CD1c-positive myeloid dendritic cell (primary cell): ENCODE measurements at regions not wholly inside any gene's neighbourhood (a gene's known extent, or its start where the extent isn't known, plus 50 kb on each side); places are given as distances from the start of the nearest gene placed in this dataset.
"Not testable (repeated sequence)": the region's sequence is repeated elsewhere in the genome, so short reads cannot be mapped to it uniquely, and the experiment has no call there.

ENCODE experiments used
- DNase-seq: peaks from one replicate; pipeline ENCODE4 v3.0.0-alpha.2; 2016; ENCODE audit errors: extremely low spot score

DNA sequence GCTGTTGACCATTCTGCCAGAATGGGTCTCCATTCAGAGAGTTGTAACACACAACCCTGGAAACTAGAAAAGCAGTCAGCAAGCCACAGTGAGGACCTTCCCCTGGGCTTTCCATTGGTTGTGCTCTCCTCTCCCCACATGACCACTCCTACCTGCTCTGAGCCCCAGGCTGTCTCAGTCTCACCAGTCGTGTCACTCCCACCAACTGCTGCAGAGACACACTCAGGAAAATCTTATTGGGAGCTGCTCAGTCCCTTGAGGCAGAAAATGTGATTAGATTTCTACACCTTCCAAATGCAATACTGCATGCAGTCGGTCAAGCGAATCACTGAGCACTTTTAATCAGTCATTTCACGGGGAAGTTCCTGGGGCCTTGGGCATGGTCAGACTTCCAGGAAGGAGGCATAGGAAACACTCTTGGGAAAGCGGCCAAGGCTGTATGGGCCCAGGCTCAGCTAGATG lies 284.2 kb upstream of the NMUR2 start:
- DNase-seq: no peak

DNA sequence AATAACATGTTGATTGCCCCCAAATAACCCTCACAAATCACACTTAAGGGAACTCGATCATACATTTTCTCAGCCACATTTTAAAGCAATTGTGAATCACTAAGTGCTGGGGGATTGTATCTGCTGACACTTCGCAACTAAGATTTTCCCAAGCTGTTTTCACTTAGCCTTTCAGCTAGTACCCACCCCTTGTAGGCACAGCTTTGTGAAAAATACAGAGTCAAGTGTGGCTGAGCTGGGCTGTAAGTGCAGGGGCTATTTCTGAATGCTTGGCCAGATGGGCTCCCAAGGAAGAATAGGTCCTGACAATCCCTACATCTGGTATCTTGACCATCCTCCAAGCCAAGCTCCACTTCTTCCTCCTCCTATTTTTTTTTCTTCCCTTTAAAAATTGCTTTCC lies 289.2 kb upstream of the NMUR2 start:
- no peak for DNase-seq

DNA sequence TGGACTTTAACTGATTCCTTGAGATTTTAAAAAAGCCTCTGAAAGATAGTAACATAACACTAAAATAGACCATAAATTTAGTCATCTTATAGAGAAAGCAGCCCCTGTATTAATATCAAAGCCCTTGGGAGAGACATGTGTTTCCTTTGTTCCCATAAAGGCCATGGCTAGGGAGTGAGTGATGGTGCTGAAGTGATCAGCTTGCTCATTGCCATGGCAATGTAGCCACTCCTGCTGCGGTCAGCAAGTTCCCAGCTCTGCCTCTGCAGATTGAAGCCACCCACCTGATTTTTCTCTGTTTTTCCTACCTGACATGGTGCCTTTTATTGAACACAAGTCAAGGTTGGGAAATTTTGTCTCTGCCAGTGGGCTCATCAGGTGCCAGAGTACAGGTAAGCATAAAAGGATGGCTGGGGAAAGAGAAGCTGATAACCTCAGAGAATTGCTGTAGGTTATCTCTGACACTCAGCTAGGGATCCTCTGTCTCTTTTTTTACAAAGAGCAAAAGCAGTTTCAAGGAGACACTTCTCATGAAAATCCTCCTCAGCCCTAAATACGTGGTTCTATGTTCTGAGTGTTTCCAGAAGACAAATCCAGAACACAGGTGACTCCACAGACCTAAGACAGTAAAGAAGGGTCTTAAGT lies 296.3 kb upstream of the NMUR2 start:
- DNase-seq: no peak

DNA sequence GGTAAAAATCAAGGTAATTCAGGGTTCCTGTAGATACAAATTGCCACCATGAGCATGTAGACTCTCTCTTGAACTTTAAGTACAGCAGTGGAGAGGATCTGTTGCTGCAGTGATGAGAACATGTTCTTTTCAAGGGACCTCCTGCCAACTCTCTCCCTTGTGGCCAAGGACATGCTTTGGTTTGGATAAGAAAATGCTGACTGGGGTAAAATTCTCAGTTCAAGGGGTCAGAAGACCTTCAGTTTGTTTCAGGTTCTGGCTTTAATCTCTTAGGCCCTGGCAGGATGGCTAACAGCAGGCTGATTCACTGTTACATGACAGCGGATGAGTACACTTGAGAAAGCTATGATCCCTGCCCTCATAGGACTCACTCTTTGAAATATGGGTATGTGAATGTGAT lies 299.2 kb upstream of the NMUR2 start:
- no peak for DNase-seq

DNA sequence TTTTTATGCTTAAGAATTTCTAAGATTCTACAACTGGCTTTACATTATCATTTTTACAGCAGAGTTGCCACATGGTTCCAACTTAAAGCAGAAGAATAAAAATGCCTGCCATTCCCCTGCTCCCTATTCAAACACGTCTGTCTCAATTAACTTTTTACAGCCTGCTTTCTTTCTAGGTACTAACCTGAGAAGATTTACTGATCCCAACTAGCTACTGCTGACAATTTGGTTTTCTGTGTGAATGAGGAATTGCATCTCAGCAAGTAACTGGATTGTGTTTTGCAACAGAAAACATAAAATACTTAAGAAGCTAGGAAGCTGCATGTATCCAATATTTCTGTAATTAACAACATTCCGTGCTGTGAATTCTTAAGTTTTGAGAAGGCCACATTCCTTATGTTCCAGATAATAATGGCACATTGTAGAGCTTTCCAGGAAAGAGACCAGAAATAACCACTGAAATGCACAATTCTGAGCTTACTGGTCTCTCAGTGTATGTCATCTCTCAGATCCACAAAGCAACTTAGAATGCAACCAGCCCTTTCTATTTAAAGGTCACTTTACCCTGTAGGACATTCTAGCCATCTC lies 306.8 kb upstream of the NMUR2 start:
- DNase-seq: no peak

DNA sequence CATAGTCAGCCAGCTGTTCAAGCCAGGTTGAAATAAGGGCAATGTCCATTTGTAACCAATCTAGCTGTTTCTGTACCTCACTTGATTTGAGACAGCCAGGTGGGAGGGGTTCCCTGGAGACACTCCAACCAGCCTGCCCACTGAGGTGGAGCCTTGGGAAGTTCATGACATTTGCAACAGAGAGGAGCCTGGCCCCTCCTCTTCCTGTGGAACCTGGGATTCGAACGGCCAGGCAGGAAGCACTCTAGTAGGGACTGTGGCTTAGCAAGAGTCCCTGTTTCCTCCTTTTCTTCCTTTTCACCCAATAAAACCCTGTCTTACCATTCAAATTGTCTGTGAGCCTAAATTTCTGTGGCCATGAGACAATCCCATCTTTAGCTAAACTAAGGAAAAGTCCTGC lies 312.3 kb upstream of the NMUR2 start:
- DNase-seq: no peak

DNA sequence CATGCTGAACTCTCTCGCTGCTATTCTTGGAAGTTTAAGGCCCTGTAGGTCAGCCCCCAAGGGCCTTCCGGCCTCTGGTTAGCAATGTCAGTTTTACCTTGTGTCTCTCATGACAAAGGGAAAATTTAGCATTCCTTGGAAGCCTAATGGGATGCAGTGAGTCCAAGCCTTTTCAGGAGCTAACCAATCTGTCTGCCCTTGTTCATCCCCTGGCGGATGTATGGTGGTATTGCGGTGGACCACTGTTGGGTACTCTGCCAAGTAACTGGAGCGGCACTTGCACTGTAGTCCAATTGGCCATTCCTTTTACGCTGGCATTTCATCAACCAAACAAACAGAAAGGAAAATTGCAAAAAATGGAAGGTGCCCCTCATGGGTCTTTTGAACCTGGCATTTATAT lies 318.4 kb upstream of the NMUR2 start:
- no peak for DNase-seq

DNA sequence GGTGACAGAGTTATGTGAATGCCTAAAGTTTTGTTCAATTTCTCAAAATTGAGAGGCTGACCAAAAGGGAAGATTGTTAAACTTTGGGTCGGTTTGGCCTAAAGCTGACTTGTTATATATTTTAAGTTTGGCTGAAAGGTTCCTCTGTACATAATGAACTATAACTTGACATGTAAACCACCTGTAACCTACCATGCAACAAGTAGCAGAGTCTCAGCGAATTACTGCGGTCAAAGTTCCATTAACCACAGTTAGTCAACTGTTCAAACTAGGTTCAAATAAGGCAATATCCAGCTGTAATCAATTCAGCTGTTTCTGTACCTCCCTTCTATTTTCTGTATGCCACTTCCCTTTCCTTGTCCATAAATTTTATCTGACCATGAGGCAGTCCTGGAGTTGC lies 325.1 kb upstream of the NMUR2 start:
- no peak for DNase-seq

DNA sequence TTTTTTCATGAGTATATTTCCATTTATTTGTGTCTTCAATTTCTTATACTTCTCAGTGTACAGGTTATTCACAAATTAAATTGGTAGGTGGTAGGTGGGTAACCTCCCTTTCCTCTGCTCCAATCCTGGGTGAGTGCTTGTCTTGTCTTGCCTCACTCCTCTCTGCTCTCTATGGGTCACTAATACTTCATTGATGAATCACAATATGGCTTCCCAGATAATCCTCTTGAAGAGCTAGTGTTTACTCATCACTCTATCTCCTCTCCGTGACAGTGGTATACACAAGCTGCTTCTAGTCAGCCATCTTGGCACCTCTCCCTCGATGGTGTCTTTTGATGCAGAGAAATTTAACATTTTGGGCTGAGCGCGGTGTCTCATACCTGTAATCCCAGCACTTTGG lies 331.8 kb upstream of the NMUR2 start:
- no peak for DNase-seq

DNA sequence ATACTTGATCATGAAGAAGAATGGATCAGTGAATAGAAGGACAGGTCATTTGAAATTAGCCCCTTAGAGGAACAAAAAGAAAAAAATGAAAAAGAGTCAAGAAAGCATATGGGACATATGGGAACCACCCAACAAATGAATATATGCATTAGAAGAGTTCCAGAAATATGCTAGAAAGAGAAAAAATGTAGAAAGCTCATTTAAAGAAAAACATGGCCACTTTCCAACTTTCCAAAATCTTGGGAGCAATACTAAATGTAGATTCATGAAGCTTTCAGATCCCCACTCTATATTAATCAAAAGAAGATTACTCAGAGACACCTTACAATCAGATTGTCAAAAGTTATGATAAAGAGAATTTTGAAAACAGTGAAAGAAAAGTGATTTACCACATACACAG lies 334.8 kb upstream of the NMUR2 start:
- no peak for DNase-seq

DNA sequence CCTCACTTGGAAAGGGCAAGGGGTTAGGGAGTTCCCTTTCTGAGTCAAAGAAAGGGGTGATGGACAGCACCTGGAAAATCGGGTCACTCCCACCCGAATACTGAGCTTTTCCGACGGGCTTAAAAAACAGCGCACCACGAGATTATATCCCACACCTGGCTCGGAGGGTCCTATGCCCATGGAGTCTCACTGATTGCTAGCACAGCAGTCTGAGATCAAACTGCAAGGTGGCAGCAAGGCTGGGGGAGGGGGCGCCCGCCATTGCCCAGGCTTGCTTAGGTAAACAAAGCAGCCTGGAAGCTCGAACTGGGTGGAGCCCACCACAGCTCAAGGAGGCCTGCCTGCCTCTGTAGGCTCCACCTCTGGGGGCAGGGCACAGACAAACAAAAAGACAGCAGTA lies 336.0 kb upstream of the NMUR2 start:
- not testable (repeated sequence) for DNase-seq

DNA sequence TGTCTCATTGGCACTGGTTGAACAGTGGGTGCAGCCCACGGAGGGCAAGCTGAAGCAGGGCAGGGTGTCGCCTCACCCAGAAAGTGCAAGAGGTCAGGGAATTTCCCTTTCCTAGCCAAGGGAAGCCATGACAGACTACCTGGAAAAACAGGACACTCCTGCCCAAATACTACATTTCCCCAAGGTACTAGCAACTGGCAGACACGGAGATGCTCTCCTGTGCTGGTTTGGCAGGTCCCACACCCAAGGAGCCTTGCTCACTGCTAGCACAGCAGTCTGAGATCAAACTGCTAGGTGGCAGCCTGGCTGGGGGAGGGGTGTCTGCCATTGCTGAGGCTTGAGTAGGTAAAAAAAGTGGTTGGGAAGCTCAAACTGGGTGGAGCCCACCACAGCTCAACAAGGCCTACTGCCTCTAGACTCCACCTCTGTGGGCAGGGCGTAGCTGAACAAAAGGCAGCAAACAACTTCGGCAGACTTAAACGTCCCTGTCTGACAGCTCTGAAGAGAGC lies 382.7 kb upstream of the NMUR2 start:
- not testable (repeated sequence) for DNase-seq

DNA sequence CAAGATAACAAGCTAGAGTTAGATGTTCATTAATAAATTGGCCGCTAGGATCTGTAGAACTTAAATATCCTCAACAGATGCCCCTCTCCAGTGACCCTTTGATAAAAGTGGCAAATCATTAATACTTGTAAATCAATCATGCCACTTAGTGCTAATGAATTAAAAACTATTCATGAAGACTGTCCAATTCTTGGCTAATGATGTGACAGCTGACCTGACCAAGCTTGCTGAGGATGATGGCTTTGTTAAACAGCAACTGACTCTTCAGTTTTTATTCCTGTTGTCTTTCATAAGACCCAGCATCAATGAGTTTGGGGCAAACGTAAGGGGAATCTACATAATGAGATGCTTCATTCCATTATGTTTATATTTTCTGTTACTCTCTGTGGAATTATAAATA lies 396.8 kb upstream of the NMUR2 start:
- DNase-seq: no peak

DNA sequence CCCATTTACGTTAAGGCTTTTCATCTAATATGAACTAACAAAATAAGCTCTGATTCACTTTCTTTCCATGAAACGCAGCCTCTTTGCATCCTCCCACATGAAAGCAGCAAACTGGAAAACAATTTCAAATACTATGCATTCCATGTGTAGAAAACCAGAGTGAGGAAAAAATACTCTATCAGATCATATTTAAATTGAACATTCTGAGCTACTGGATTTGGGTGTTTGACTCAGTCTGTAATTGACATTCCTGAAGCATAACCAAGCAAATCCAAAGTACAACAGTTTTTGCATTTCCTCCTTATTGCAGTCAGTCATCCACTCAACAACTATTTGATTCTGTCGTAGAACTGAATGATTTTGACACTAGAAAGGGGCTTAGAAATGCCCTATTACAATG lies 399.1 kb upstream of the NMUR2 start:
- no peak for DNase-seq

DNA sequence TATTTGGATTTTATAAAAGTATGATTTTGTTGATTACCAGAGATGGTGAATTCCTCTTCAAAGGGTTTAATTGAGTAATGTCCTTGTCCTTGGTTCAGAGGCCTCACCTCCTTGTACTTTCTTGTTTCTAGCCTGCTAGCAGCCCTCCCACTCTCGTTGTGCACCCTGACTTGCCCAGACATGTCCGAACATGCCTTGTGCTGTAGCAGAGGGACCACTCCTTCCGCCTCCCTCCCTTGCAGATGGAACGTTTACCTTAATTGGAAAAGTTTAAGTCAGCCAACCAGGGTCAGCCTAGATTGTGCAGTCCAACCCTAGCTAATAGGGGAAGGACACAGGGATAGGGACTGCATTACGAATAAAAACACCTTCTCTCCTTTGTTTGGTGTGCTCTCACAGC lies 406.9 kb upstream of the NMUR2 start:
- DNase-seq: no peak

DNA sequence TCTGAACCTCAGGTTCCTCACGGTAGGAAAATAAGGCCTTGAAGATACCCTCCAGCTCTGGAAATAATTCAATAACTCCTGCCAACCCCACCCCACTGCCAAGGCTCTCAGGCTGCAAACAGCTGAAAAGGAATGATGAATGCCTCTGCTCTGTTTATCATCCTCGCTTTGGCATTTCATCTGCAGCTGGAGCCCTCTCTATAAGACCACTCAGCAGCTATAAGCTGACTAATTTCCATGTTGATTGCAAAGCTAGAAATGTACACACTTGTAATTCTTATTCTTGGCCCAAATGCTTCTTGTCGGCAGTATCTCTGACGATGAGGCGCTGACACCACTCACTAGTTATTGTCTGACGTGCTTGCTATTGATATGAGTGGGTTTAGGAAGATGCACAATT lies 408.4 kb upstream of the NMUR2 start:
- no peak for DNase-seq

DNA sequence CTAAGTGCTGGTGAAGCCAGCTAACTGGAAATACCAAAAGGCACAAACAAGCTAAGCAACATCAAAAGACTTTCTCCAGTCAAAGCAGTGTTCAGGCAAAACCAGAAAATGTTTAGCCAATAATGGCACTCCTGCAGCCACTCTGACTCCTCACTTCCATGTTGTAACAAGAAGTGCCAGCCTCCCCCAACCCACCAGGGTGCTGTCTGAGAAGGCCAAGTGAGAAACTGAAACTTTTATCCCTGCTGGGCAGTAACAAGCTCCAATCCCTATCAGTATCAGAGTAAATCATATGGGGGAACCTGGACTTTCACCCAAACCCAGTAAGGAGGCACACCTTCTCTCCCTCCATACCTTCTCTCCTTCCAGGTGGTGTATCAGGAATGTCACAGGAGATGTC lies 414.8 kb upstream of the NMUR2 start:
- no peak for DNase-seq

DNA sequence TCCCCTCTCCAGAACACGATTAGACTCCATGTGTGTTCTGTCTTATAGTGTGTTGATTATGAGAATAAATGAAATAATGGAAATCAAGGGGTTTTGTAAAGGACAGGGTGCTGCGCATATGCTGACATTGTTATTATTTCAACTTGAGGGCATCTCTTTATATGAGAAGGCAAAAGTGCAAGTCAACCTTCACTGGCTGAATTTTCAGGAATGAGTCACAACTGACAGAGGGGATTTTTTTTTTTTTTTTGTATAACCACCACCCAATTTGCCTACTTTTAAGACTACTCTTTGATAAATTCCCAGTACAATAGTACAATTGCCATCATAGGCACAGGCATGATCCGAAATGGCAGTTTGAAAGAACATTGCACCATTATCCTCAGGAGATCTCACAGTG lies 419.2 kb upstream of the NMUR2 start:
- no peak for DNase-seq

DNA sequence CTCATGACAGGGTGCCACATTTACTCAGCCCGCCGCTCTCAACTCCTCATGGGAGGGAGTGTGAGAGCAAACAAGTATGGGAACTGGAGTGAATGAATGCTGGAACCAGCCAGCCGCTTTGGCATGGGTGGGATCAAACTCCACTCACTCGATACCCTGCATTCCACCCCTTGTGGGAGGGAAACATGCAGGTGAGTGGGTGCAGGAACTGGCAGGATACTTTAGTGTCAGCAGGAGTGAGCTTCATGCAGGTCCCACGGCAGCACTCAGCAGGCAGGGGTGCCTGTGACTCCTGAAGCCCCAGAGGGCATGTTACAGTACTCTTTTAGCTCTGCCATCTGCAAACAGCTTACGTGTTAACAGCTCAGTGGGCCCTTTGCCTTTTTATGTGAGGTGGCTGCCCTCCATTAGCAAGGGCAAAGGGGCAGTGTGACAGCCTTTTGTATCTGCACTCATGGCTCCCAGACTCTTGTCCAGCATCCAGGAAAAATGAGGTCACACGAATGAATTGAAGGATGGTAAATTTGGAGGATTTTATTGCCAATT lies 433.2 kb upstream of the NMUR2 start:
- no peak for DNase-seq

DNA sequence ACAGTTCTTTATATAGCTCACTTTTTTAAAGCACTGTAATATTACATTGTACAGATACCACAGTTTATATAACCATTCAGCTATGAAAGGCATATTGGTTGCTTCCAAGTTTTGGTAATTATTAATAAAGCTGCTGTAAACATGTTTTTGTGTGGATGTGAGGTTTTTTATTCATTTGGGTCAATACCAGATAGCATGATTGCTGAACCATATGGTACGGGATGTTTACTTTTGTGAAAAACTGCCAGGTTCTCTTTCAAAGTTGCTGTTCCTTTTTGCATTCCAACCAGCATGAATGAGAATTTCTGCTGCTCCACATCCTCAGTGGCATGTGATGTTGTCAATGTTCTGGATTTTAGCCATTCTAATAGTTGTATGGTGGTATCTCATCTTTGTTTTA lies 439.6 kb upstream of the NMUR2 start:
- no peak for DNase-seq

DNA sequence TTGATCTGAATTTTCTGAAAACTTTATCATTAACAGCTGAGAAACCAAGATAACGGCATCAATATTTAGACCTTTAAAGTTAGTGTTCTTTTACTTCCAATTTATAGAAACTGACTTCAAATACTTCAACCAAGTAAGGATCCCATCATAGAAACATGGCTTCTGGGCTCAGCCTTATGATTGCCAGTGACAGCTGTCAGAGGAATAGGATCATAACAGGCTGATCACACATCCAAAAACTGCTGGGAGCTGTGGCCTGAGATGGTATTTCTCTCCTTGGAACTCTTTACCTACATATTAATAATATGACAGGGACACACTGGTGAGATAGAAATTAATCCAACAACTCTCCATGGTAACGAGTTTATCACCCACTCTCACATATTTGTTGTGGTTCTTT lies 448.3 kb upstream of the NMUR2 start:
- no peak for DNase-seq

DNA sequence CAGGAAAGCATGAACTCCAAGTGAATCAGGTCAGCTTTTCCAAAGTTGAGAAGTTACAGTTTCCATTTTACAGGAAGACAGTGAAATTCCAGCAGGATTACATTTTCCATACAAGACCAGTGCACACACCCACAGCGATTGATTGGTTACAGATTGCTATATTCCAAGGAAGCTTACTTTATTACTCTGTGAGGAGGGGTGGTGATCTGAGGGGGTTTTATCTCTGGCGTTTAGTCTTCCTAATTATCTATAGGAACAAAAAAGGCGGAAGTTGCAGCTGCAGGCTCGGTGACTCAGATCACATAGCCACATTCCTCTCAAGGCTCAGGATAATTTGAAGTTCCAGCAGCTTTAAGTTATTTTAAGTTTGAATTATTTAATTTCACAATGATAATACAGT lies 450.4 kb upstream of the NMUR2 start:
- DNase-seq: no peak

DNA sequence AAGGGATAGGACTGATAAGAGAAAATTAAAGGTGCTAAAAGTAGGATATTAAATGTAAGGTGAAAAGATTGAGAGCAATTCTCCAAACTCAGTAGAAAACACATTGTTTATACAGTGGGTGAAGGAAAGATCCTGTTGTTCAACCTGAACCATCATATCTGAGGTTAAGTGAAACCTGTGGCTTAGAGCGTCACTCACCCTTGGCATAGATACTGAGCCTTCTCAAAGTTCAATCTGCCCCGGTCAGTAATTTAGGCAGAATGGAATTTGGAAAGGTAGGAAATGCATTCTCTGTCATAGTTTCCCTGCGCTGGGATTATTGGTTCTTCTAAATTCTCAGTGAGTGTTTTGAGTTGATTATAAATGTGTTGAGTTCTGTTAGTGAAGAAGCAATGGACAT lies 456.2 kb upstream of the NMUR2 start:
- DNase-seq: no peak

DNA sequence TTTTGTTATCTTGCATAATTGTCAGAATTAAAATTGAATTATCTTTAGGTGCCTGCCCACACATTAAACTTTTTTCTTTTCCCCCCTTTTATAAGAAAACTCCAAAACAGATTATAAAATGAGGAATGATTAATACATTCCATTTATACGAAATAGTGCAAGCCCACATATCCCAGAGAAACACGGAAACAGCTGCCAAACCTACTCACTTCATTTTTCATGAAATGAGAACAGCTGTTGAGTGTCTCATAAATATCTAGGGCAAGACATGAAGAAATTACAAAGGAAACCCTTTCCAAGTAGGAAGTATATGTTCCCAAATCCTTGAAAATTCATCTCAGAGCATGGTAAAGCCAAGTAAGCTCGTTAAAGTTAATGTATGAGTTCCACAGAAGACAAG lies 459.4 kb upstream of the NMUR2 start:
- no peak for DNase-seq
